HG02973 (cell line): ENCODE measurements at regions not wholly inside any gene's neighbourhood (a gene's known extent, or its start where the extent isn't known, plus 50 kb on each side); places are given as distances from the start of the nearest gene placed in this dataset.
"Not testable (repeated sequence)": the region's sequence is repeated elsewhere in the genome, so short reads cannot be mapped to it uniquely, and the experiment has no call there.

Experiments used
- ATAC-seq: cut with Tn5 transposase; IDR thresholded peaks from one replicate; pipeline ENCODE4 v1.9.1; 2021; ENCODE audit warnings: moderate library complexity; ENCODE audit not compliant: unreplicated experiment

DNA sequence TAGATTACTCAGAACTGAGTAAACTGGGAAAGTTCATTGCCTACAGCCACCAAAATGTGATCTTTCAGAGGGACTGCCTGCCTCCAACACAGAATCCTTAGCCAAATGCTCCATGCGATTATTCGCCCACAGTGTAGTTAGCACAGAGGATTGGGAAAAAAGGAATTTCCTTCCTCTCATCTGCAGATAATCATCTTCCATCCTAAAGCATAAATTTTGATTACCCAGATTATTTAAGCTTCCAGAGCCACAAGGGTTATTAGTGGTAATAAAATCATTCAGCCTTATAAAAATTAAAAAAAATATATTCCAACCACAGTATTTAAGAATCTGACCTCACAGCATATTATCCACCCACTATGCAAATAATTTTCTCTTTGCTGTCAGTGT is 285.3 kb upstream of the GRAMD2B start:
- no peak for ATAC-seq

DNA sequence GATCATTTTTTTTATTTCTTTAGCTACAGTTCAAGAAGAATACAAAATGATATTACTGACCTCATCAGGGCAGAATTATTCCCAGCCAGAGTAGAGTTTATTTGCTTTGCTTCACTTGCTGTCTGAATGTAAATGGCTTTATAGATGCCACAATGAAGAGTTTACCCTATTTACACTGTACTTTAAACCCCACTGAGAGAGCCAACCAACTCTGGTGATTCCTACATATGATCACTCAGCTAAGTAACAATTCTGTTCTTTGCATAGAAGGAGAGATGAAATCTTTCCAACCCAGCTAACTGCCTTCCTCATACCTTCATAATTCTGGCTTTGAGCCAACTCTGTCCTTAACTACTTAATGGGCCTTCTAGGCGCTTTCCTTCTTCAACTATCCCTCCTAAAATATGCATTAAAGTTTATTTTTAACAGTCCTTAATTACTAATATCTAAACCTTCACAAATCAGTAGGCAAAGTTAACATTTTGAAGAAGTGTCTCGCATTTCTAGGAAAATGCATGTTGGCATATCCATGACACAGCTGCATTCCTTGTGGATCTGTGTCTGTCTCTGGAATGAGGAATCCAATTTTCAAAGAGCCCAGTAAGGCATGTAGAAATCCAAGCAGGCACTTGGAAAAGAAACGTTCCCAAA is 284.8 kb upstream of the GRAMD2B start:
- ATAC-seq, result no peak

DNA sequence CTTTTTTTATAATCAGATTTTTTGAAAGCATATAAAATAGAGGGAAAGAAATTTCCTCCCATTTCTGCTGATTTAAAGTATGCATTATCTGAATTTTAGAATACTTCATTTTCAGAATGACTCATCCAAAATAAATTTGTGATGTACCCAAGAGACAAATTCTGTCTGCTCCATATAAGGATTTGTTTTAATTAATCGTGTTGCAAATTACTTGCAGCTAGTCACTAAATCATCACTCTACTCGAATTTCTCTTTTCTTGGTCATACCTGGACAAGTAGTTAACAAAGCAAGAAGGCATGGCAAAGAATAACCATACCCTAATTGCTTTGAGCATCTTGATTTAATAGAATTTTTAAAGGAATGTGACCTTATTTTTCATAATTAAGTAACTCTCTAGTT is 284.1 kb upstream of the GRAMD2B start:
- ATAC-seq, result no peak

DNA sequence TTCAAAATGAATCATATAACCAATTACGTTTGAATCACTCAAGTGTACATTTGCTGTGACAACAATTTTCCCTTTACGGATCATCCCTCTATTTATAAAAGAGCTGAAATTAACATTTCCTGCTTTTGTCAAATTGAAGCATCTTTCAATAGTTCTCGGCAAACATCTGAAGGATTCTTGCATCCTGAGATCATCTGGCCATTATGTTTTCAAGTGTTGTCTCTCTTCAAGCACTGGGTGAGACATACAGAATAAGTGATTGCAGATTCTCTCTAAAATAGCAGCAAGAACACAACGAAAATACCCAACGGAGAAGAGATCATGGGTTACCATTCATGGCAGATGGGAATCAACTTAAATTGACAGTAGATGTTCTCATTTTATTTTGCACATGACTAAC is 283.4 kb upstream of the GRAMD2B start:
- ATAC-seq, result no peak

DNA sequence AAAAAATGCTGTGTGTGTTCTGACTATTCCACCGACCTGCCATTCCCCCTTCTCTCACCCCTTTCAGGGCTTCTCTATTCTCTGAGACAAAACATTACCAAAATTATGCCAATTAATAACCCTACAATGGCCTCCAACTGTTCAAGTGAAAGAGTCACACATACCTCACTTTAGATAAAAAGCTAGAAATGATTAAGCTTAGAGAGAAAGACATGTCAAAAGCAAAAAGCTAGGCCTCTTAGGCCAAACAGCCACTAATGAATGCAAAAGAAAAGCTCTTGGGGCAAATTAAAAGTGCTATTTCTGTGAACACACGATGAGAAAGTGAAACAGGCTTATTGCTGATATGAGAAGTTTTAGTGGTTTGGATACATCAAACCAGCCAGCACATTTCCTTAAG is 279.6 kb upstream of the GRAMD2B start:
- no peak for ATAC-seq

DNA sequence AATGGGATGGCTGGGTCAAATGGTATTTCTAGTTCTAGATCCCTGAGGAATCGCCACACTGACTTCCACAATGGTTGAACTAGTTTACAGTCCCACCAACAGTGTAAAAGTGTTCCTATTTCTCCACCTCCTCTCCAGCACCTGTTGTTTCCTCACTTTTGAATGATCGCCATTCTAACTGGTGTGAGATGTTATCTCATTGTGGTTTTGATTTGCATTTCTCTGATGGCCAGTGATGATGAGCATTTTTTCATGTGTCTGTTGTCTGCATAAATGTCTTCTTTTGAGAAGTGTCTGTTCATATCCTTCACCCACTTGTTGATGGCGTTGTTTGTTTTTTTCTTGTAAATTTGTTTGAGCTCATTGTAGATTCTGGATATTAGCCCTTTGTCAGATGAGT is 272.9 kb upstream of the GRAMD2B start:
- not testable (repeated sequence) for ATAC-seq

DNA sequence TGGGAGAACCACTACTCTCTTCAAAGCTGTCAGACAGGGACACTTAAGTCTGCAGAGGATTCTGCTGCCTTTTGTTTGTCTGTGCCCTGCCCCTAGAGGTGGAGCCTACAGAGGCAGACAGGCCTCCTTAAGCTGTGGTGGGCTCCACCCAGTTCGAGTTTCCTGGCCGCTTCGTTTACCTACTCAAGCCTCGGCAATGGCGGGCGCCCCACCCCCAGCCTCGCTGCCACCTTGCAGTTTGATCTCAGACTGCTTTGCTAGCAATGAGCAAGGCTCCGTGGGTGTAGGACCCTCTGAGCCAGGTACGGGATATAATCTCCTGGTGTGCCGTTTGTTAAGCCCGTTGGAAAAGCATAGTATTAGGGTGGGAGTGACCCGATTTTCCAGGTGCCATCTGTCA is 267.9 kb upstream of the GRAMD2B start:
- not testable (repeated sequence) for ATAC-seq

DNA sequence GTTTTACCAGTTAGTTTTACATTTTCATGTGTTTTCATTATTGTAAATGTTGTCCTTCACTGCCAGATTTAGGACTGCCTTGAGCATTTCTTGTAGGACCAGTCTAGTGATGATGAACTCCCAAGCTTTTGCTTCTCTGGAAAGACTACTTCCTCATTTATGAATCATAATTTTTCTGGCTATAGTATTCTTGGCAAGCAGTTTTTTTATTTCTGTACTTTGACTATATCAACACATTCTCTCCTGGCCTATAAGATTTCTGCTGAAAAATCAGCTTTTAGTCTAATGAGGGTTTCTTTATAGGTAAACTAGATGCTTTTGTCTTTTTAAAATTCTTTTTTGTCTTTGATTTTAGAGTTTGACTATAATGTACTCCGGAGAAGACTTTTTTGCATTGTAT is 256.8 kb upstream of the GRAMD2B start:
- ATAC-seq, result no peak

DNA sequence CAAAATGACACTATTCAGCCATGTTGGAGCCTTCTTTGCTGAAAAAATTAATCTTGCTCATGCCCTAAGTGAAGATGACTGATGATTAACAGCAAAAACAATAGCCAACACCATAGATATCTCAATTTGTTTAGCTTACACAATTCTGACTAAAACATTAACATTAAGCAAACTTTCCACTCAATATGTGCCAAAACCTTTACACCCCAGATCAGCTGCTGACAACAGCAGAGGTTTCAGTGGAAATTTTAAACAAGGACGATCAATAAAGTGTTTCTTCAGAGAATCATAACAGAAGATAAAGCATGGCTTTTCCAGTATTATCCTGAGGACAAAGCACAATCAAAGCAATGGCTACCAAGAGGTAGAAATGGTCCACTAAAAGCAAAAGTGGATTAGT is 254.4 kb upstream of the GRAMD2B start:
- ATAC-seq, result no peak

DNA sequence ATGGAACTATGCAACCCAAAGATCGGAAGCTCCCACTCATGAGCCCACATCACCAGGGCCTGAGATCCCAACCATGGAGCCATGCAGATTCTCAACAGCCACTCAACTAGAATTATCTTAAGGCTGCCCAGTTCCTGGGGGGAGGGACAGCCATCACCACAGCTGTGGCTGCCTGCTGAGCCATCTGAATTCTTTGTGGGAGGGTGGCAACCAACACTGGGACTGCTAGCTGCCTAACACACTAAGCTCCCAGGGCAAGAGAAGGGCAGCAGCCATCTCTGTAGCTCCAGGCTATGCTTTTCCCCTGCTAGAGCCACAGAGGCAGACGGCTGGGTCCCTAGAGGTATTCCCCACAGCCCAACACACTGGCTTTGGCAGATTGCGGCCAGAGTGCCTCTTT is 251.3 kb upstream of the GRAMD2B start:
- no peak for ATAC-seq

DNA sequence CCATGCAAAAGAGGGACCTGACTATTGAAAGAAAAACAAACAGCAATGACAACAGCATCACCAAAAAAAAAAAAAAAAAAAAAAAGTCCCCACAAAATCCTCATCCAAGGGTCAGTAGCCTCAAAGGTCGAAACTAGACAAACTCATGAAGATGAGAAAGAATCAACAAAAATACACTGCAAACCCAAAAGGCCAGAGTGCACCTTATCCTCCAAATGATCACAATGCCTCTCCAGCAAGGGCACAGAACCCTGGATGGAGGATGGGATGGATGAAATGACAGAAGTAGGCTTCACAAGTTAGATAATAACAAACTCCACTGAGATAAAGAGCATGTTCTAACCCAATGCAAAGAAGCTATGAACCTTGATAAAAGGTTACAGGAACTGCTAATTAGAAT is 250.4 kb upstream of the GRAMD2B start:
- ATAC-seq, result no peak

DNA sequence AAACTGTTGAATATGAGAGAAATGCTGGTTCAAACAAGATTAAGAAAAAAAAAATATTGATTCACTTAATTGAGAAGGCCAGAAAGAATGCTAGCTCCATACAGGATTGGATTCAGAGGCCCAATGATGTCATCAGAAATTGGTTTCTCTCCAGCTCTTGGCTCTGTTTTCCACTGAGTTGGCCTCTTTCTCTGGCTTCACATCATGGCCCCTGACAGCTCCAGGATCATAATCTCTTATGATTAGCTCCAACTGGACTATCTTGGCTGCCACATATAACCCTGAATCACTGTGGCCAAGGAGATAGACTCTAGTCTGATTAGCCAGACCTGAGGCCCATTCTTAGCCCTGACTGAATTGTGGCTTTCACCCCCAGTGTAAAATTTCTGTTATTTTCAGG is 244.7 kb upstream of the GRAMD2B start:
- no peak for ATAC-seq

DNA sequence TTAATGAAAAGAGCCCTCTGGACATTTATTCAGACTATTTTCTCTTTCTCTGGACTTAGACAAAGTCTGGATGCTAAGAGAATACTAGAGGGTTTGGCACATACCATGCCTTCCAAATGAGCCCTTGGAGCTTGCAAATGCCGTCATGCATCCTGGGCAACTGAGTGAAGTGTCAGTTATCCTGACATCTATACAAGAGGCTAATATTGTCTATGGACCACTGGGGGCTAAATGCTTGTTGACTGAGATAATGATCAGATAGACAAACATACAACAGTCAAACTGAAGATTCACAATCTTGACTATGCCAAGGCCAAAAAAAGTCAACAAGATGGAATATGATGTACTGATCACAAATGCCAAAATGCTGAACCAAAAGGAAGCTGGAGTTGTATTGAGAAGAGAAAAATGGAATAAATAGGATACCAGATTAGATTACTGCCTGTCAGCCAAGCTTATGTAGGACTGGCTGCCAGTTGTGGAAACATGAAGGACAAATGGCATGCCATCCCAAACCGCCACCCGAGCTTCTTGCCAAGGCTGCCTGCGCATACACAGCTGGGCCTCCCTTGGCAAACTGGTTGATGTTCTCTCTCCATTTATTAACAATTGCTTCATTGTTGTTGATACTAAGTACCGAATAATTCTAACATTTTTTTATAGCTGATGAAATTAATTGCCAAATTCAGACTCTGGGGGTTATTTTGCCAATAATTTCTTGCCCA is 240.1 kb upstream of the GRAMD2B start:
- ATAC-seq, result no peak

DNA sequence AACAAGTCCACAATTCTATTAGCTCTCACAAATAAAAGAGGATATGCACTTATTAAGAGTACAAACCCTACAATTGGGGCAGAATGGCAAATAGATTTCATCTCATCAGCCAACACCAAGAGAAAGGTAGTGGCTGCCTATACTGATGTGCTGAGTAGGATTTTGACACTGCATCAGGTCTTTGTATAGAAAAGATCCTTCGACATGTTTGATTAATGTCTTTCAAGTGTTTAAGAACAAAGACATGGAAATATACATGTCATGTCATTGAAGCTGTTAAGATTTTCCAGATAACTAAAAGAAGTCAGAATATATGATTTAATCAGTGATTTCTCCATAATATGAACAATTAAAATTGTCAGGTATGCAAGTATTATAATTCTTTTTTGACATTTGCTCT is 238.7 kb upstream of the GRAMD2B start:
- ATAC-seq, result no peak

DNA sequence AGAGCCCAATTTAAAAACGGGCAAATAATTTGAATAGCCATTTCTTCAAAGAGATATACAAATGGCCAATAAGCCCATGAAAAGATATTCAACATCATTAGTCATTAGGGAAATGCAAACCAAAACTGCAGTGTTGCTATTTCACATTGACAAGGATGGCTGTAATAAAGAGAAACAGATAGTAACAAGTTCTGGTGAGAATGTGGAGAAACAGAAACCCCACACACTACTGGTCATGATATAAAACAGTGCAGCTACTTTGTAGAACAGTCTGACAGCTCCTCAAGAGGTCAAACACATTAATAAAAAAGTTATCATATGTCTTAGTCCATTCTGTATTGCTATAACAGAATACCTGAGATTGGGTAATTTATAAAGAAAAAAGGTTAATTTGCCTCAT is 237.0 kb upstream of the GRAMD2B start:
- ATAC-seq, result peak; percentile 59

DNA sequence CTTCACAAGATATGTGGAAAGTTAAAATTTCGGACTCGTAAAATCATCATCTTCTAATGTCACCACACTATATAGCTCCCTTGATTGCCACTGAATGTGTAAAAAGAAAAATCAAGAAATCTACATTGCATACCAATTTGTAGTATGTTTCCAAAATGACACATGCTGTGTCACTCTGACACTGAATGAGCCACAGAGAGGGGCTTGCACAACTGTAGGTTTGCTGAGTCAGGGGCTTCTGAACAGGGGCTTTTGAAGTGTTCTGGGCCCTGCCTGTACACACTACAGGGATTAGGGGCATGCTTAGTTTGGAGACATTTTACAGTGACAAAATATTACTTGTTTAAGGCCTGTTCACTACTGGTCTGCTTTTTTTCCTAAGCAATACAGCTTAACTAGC is 234.4 kb upstream of the GRAMD2B start:
- ATAC-seq, result no peak

DNA sequence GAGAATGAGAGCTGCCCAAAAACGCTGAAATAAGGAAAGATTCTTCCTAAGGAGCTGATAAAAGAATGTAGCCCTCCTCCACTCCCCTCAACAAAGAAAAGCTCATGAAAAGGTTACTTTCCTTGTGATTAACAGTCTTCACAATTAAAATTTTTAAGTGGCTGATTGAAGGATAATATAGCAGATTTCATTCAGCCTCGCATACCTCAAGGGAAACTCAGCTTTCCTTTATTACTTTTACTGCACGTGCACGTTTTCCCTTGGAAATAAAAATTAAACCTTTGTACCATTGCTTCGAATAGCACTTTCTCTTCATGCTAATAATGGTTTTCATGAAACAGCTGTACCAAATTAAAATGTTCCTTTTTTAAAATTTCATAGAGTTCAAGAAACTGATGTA is 234.0 kb upstream of the GRAMD2B start:
- no peak for ATAC-seq

DNA sequence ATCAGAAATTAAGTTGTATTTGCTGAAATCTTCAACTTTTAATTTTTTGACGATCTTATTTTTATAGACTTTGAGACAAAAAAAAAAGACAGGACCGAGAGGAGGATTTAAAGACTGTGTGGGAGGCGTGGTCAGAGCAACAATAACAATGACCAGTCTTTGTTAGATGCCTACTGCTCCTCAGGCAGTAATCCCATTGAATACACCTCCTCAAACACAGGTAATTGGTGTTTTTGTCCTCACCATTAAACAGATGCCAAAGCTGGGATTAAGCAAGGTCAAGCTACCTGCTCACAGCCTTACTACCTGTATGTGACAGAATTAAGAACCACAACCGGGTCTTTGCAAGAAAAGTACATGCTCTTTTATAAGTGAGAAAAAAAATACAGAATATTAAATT is 233.3 kb upstream of the GRAMD2B start:
- no peak for ATAC-seq

DNA sequence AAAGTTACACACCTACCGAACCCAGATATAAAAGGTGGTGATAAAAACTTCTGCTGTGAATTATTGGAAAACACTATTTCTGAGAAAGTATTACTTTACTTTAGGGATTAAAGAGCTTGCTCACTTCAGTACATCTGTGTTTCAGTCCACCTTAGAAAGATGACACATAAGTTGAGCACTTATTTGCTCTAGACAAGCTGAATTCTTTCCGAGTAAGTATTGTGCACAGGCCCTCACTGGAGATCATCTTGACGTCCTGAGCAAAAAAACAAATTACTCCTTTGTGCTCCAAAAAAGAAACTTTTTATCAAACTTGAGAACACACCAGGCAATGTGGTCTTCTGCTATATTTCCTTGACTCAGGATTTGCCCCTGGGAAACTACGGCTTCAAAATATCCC is 231.0 kb upstream of the GRAMD2B start:
- ATAC-seq, result no peak

DNA sequence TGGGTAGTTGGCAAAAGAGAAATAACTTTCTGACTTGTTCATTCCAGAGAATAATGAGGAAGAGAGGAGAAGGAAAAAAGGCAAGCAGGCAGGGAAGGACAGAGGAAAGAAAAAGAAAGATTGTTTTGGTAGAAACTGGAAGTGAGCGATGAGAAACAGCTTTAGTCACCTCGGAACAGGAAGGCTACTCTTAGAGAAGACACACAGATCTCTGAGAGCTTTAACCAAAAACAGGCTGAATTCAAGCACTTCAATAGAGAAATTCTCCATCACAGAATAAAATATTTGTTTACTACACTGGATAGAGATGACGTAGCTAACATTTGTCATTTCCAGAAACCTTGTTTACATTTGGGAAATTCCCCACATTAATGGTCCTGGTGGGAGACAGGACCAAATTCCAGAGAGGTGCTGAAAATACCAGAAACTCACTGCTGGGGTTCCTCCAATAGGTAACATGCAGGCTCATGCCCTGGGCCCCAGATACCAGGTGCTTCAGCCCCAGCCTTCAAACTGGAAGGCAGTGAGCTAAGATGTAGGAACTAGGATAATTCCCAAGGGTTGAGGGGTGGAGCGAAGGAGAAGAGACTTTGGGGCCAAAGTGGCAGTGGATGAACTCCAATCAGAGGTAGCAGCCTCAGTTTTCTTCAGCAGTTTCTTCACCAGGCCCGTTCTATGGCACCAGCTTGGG is 227.7 kb upstream of the GRAMD2B start:
- no peak for ATAC-seq

DNA sequence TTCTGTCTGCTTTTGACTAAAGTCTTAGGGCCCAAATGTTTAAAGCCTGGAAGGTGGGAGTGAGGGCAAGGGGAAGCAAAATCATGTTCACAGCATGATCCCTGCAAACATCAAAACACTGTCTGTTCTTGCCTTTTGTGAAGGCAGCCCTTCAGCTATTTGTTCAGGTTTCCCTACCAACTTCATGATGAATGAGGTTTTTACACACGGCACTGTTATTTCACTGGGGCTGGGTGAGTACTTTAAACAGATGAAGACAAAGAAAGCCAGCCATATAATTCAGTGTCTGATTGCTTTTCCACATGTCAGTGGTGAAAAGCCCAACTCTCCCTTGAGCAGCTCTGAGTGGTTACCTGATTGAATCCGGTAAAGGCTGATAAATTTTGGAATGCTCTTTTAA is 224.7 kb upstream of the GRAMD2B start:
- ATAC-seq, result no peak

DNA sequence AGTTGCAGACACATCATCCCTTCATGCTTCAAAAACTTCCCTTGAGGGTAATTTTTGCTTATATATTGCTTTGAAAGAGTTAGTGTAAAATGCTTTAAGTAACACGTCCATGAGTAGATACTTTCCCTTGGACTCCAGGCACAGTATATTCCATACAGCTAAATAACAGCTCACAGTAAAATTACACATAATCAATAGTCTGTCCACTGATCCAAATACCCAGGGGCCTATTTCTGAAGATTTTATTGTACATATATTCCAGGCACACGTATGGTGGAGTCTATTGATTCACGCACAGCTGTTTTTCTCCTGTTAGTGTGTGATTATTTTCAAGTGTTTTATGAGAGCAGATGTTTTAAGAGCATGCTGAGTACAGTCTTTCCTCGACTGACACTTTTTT is 223.7 kb upstream of the GRAMD2B start:
- ATAC-seq, result no peak
